A549 (cell line): ENCODE measurements at regions not wholly inside any gene's neighbourhood (a gene's known extent, or its start where the extent isn't known, plus 50 kb on each side); places are given as distances from the start of the nearest gene placed in this dataset.
A peak's percentile ranks its signal among the peaks of the same experiment; 100 is the strongest.

Source experiments
- ATAC-seq, 2 experiments: fragments of 200-7000 bp in 1 of 2; fragments of >200 bp in 1 of 2; cut with Nextera tagmentation in 1 of 2; cut with Tn5 transposase in 1 of 2; 3 replicates each; pipeline versions ENCODE4 v1.8.0 to v1.9.1; 2018 to 2020; ENCODE audit warnings: mild to moderate bottlenecking in 1 of 2, moderate library complexity in 1 of 2
- CTCF ChIA-PET: fragments of 300-600 bp; sonication (Branson Sonifier 250); formaldehyde crosslinking; extraction: SDS; loops from one replicate; lab custom pipeline; 2021; ENCODE audit warnings: antibody characterized with exemption, inconsistent platforms; lab: Yijun Ruan, JAX
- POLR2A ChIA-PET: fragments of 350-600 bp; formaldehyde crosslinking; extraction: SDS; loops from one replicate; lab custom pipeline; 2021; ENCODE audit warnings: antibody characterized with exemption, inconsistent platforms; lab: Yijun Ruan, JAX
- DNase-seq, 2 experiments: peaks; one replicate each; pipeline versions ENCODE4 v3.0.0 to v3.0.0-alpha.2; 2011 to 2016; ENCODE audit warnings: low read depth in 1 of 2, low spot score in 1 of 2
- FAIRE-seq: peaks from 2 replicates; lab custom pipeline; 2011; peaks lifted over from hg19 to GRCh38; lab: Jason Lieb, UNC
- H3K27ac ChIP-seq, 2 experiments: fragments of >200 bp; sonication (Bioruptor Twin); formaldehyde crosslinking; 3 replicates each; pipeline ENCODE4 v1.5.1; 2016 to 2017
- H3K4me1 ChIP-seq: fragments of >200 bp; sonication (Bioruptor Twin); formaldehyde crosslinking; 3 replicates; pipeline ENCODE4 v1.6.1; 2016
- H3K4me2 ChIP-seq: fragments of >200 bp; sonication (Bioruptor Twin); formaldehyde crosslinking; 3 replicates; pipeline ENCODE4 v1.6.1; 2016
- H3K4me3 ChIP-seq: fragments of >200 bp; sonication (Bioruptor Twin); formaldehyde crosslinking; 3 replicates; pipeline ENCODE4 v1.5.1; 2016
- H3K9me3 ChIP-seq: fragments of >200 bp; sonication (Bioruptor Twin); formaldehyde crosslinking; 3 replicates; pipeline ENCODE4 v1.6.1; 2016
- ATOH8 ChIP-seq: fragments of 250-450 bp; sonication (Bioruptor Pico); IDR thresholded peaks from 2 replicates; pipeline ENCODE4 v1.5.0; 2020; ENCODE audit warnings: low read depth, mild to moderate bottlenecking, moderate library complexity
- BCL3 ChIP-seq: fragments of >200 bp; sonication (Bioruptor Twin); formaldehyde crosslinking; IDR thresholded peaks from 3 replicates; pipeline ENCODE4 v1.6.1; 2016
- BHLHE40 ChIP-seq: IDR thresholded peaks from 2 replicates; pipeline ENCODE4 v1.6.1; 2012; ENCODE audit warnings: low read depth, low read length, inconsistent platforms
- CBX2 ChIP-seq: fragments of 200-600 bp; sonication (generic); IDR thresholded peaks from 2 replicates; pipeline ENCODE4 v1.6.1; 2016; ENCODE audit warnings: low read depth, mild to moderate bottlenecking, borderline replicate concordance
- CBX8 ChIP-seq: fragments of 200-600 bp; sonication (generic); IDR thresholded peaks from 2 replicates; pipeline ENCODE4 v1.6.1; 2016
- CEBPB ChIP-seq, 2 experiments: fragments of >200 bp in 1 of 2; sonication (Bioruptor Twin) in 1 of 2; formaldehyde crosslinking in 1 of 2; IDR thresholded peaks; 2 replicates each; pipeline ENCODE4 v1.6.1; 2012 to 2016
- CHD2 ChIP-seq: fragments of 150-350 bp; IDR thresholded peaks from 2 replicates; pipeline ENCODE4 v1.6.1; 2014; ENCODE audit warnings: low read length; ENCODE audit not compliant: partially characterized antibody
- CTCF ChIP-seq: fragments of >200 bp; sonication (Bioruptor Twin); formaldehyde crosslinking; IDR thresholded peaks from 3 replicates; pipeline ENCODE4 v1.5.1; 2016
- EHMT2 ChIP-seq: fragments of 200-600 bp; sonication (generic); IDR thresholded peaks from 2 replicates; pipeline ENCODE4 v1.6.1; 2016; ENCODE audit warnings: antibody characterized with exemption, low read depth, mild to moderate bottlenecking, moderate library complexity
- FOSB ChIP-seq: fragments of 250-450 bp; sonication (Bioruptor Pico); IDR thresholded peaks from 2 replicates; pipeline ENCODE4 v1.5.0; 2020; ENCODE audit warnings: mild to moderate bottlenecking, moderate library complexity
- FOSL2 ChIP-seq, 2 experiments: fragments of 450-650 bp in 1 of 2; fragments of >200 bp in 1 of 2; sonication (Bioruptor Twin) in 1 of 2; formaldehyde crosslinking; IDR thresholded peaks; 2 replicates each; pipeline versions ENCODE4 v1.5.0 to v1.6.1; 2016 to 2020; ENCODE audit warnings: mild to moderate bottlenecking in 1 of 2, moderate library complexity in 1 of 2
- FOXS1 ChIP-seq: fragments of 250-450 bp; sonication (Bioruptor Pico); IDR thresholded peaks from 2 replicates; pipeline ENCODE4 v1.5.0; 2020; ENCODE audit warnings: mild to moderate bottlenecking, moderate library complexity
- HEYL ChIP-seq: fragments of 250-450 bp; sonication (Bioruptor Pico); IDR thresholded peaks from 2 replicates; pipeline ENCODE4 v1.8.0; 2021; ENCODE audit warnings: mild to moderate bottlenecking, moderate library complexity
- HMGXB4 ChIP-seq: fragments of 250-450 bp; sonication (Bioruptor Pico); IDR thresholded peaks from 2 replicates; pipeline ENCODE4 v1.5.0; 2021; ENCODE audit warnings: mild to moderate bottlenecking, moderate library complexity, borderline replicate concordance
- HOXB13 ChIP-seq: fragments of 250-450 bp; sonication (Bioruptor Pico); IDR thresholded peaks from 2 replicates; pipeline ENCODE4 v1.5.0; 2020; ENCODE audit warnings: low read depth, mild to moderate bottlenecking, moderate library complexity
- HOXB5 ChIP-seq: fragments of 250-450 bp; sonication (Bioruptor Pico); IDR thresholded peaks from 2 replicates; pipeline ENCODE4 v1.5.0; 2020; ENCODE audit warnings: mild to moderate bottlenecking, moderate library complexity
- JUN ChIP-seq, 2 experiments: fragments of >200 bp; sonication (Bioruptor Twin); formaldehyde crosslinking; IDR thresholded peaks; 2 replicates in 1 of 2; 3 replicates in 1 of 2; pipeline ENCODE4 v1.6.1; 2016 to 2017
- KDM1A ChIP-seq: fragments of 200-600 bp; sonication (generic); IDR thresholded peaks from 2 replicates; pipeline ENCODE4 v1.6.1; 2016; ENCODE audit warnings: low read depth, mild to moderate bottlenecking
- MAZ ChIP-seq: fragments of 150-350 bp; IDR thresholded peaks from 2 replicates; pipeline ENCODE4 v1.6.1; 2014; ENCODE audit warnings: antibody characterized with exemption, low read depth, low read length, borderline replicate concordance
- NPAS2 ChIP-seq: fragments of 250-450 bp; sonication (Bioruptor Pico); IDR thresholded peaks from 2 replicates; pipeline ENCODE4 v1.8.0; 2022; ENCODE audit warnings: mild to moderate bottlenecking, moderate library complexity, borderline replicate concordance
- PHF8 ChIP-seq: fragments of 200-600 bp; sonication (generic); IDR thresholded peaks from 2 replicates; pipeline ENCODE4 v1.6.1; 2016; ENCODE audit warnings: low read depth, mild to moderate bottlenecking, antibody characterized with exemption, moderate library complexity, borderline replicate concordance
- POLR2A ChIP-seq: IDR thresholded peaks from 2 replicates; pipeline ENCODE4 v1.6.1; 2012; ENCODE audit warnings: mild to moderate bottlenecking, low read length
- RARB ChIP-seq: fragments of 250-450 bp; sonication (Bioruptor Pico); IDR thresholded peaks from 2 replicates; pipeline ENCODE4 v1.8.0; 2021; ENCODE audit warnings: mild to moderate bottlenecking, moderate library complexity
- RFX5 ChIP-seq: fragments of 450-650 bp; IDR thresholded peaks from 2 replicates; pipeline ENCODE4 v1.7.1; 2014; ENCODE audit warnings: antibody characterized with exemption, mild to moderate bottlenecking, moderate library complexity
- RNF2 ChIP-seq: fragments of 200-600 bp; sonication (generic); IDR thresholded peaks from 2 replicates; pipeline ENCODE4 v1.6.1; 2016; ENCODE audit warnings: low read depth, mild to moderate bottlenecking, antibody characterized with exemption, moderate library complexity, borderline replicate concordance
- TFCP2L1 ChIP-seq: fragments of 250-450 bp; sonication (Bioruptor Pico); IDR thresholded peaks from 2 replicates; pipeline ENCODE4 v1.5.0; 2021; ENCODE audit warnings: mild to moderate bottlenecking
- ZC3H11A ChIP-seq: fragments of 450-650 bp; IDR thresholded peaks from 2 replicates; pipeline ENCODE4 v1.6.1; 2014; ENCODE audit warnings: antibody characterized with exemption, mild to moderate bottlenecking
- ZNF302 ChIP-seq: fragments of 250-450 bp; sonication (Bioruptor Pico); IDR thresholded peaks from 2 replicates; pipeline ENCODE4 v1.9.0; 2021; ENCODE audit warnings: inconsistent platforms, mild to moderate bottlenecking, moderate library complexity
- ZSCAN20 ChIP-seq: fragments of 250-450 bp; sonication (Bioruptor Pico); IDR thresholded peaks from 2 replicates; pipeline ENCODE4 v1.8.0; 2022; ENCODE audit warnings: mild to moderate bottlenecking, moderate library complexity
- WGBS: methylation state at CpG from one replicate; pipeline ENCODE4 v1.1.6; 2017; ENCODE audit errors: missing lambda C conversion rate; 5-methylcytosine and 5-hydroxymethylcytosine counted together

GRCh38 chr2:146370826-146371225, 1474.0 kb upstream of the ACVR2A start:
- H3K27ac ChIP-seq = no peak overlapping the region
- ChIA-PET CTCF (interaction anchor here (0.5 kb wide), 1 partner anchor 153 kb away, joined by 3 read pairs; no protein-coding TSS in a partner anchor), POLR2A (no interaction called here)
- FAIRE-seq (no peak), DNase-seq (peak in 1 of 2 experiments; percentile 1), ATAC-seq (no peak)
- H3K4me2 ChIP-seq = no peak overlapping the region
- H3K4me1 ChIP-seq = no peaks in the 10 kb centered on the region
- TF ChIP-seq BHLHE40 (no peak), RNF2 (no peak), EHMT2 (no peak), POLR2A (no peak), FOSB (CRISPR knock-in tag) (no peak), HOXB5 (no peak), FOXS1 (CRISPR knock-in tag) (no peak)
- H3K9me3 ChIP-seq = no peaks in the 10 kb centered on the region
- no peak overlapping the region for H3K4me3 ChIP-seq

- ChIA-PET POLR2A (no interaction called here), CTCF (no interaction called here)
- H3K27ac ChIP-seq = no peak overlapping the region
- no peak for DNase-seq
- no peaks in the 10 kb centered on the region for H3K9me3 ChIP-seq
- no peak for ATAC-seq
- H3K4me3 ChIP-seq = no peak overlapping the region
- TF ChIP-seq ZNF302 = no peak
- TF ChIP-seq RARB = no peak
- TF ChIP-seq NPAS2 (CRISPR knock-in tag) = no peak
- TF ChIP-seq CBX2 = no peak
- no peak for TF ChIP-seq TFCP2L1 (CRISPR knock-in tag)
- TF ChIP-seq MAZ = no peak
- TF ChIP-seq HEYL (CRISPR knock-in tag) = no peak
- TF ChIP-seq POLR2A = no peak
- no peak for TF ChIP-seq EHMT2
- no peak for TF ChIP-seq JUN (IDR thresholded peaks at IDR 0.05)
- TF ChIP-seq ATOH8 = no peak
- H3K4me1 ChIP-seq = no peaks in the 10 kb centered on the region
- FAIRE-seq = no peak
- H3K4me2 ChIP-seq = no peak overlapping the region
Measured at GRCh38 chr2:146366276-146366675, 1478.6 kb upstream of the ACVR2A start.

GRCh38 chr2:146365041-146365440, 1479.8 kb upstream of the ACVR2A start:
- Histone ChIP-seq H3K27ac (no peak overlapping the region), H3K9me3 (no peaks in the 10 kb centered on the region)
- ChIA-PET CTCF (no interaction called here), POLR2A (no interaction called here)
- TF ChIP-seq HEYL (CRISPR knock-in tag) = no peak
- TF ChIP-seq CBX8 = no peak
- no peak for TF ChIP-seq CEBPB (IDR thresholded peaks at IDR 0.05)
- no peak for TF ChIP-seq TFCP2L1 (CRISPR knock-in tag)
- TF ChIP-seq RFX5 = no peak
- no peak for TF ChIP-seq EHMT2
- no peak for TF ChIP-seq ZNF302
- TF ChIP-seq PHF8 = no peak
- TF ChIP-seq ZC3H11A = no peak
- TF ChIP-seq FOXS1 (CRISPR knock-in tag) = no peak
- no peak for TF ChIP-seq HOXB13 (CRISPR knock-in tag)
- TF ChIP-seq CTCF = no peak
- TF ChIP-seq BCL3 = no peak
- TF ChIP-seq HMGXB4 (CRISPR knock-in tag) = no peak
- TF ChIP-seq FOSL2 (IDR thresholded peaks at IDR 0.05) = no peak
- no peak for TF ChIP-seq FOSL2 (CRISPR knock-in tag; IDR thresholded peaks at IDR 0.05)
- TF ChIP-seq CHD2 = no peak
- TF ChIP-seq KDM1A = no peak
- no peak for TF ChIP-seq ZSCAN20
- TF ChIP-seq, all 56 proteins: peak for 0
- Histone ChIP-seq H3K4me3 (no peak overlapping the region), H3K4me2 (no peak overlapping the region), H3K4me1 (no peaks in the 10 kb centered on the region)
- FAIRE-seq (no peak), DNase-seq (no peak), ATAC-seq (no peak)
- 54% methylated on average over 1 of the region's 1 CpG for WGBS
